Nephron (organoid): ENCODE measurements at regions not wholly inside any gene's neighbourhood (a gene's known extent, or its start where the extent isn't known, plus 50 kb on each side); places are given as distances from the start of the nearest gene placed in this dataset.

Source experiments
- H3K27ac Mint-ChIP-seq, 3 experiments: 2 replicates each; pipeline ENCODE4 v1.8.0; 2020; ENCODE audit warnings: mixed read lengths in 3 of 3, mild to moderate bottlenecking in 2 of 3, moderate library complexity in 1 of 3
- H3K27me3 Mint-ChIP-seq: 2 replicates; pipeline ENCODE4 v1.8.0; 2021; ENCODE audit warnings: low read depth, mild to moderate bottlenecking, moderate library complexity, mixed read lengths
- H3K36me3 Mint-ChIP-seq: 2 replicates; pipeline ENCODE4 v1.8.0; 2020; ENCODE audit warnings: low read depth, mixed read lengths
- H3K4me1 Mint-ChIP-seq: 2 replicates; pipeline ENCODE4 v1.8.0; 2020; ENCODE audit warnings: mixed read lengths
- H3K4me3 Mint-ChIP-seq, 3 experiments: 2 replicates each; pipeline ENCODE4 v1.8.0; 2020; ENCODE audit warnings: mild to moderate bottlenecking in 3 of 3, mixed read lengths in 3 of 3, moderate library complexity in 2 of 3
- H3K9me3 Mint-ChIP-seq: 2 replicates; pipeline ENCODE4 v1.8.0; 2020; ENCODE audit warnings: mixed read lengths
- CTCF ChIP-seq, 3 experiments: fragments of 200-600 bp; sonication (generic); IDR thresholded peaks; one replicate each; pipeline ENCODE4 v1.5.0; 2021; ENCODE audit warnings: antibody characterized with exemption in 3 of 3; ENCODE audit not compliant: unreplicated experiment in 3 of 3

GRCh38 chr6:22149096-22149495 lies 147.7 kb downstream of the PRL start:
- Mint-ChIP-seq H3K36me3 (peaks cover 12% of the 10 kb centered on the region), H3K4me3 (peak overlapping the region in 2 of 3 experiments; percentile 87), H3K27ac (peak overlapping the region; percentile 97 to 99 (median 98)), H3K27me3 (no peaks in the 10 kb centered on the region), H3K9me3 (no peaks in the 10 kb centered on the region), H3K4me1 (peaks cover 85% of the 10 kb centered on the region)
- TF ChIP-seq CTCF (IDR thresholded peaks at IDR 0.05; ENCODE audit: unreplicated experiment in 3 of 3): no peak

- H3K4me1 Mint-ChIP-seq: peaks cover 87% of the 10 kb centered on the region
Observed at GRCh38 chr6:22149501-22150367, 147.1 kb downstream of the PRL start.

GRCh38 chr6:22150368-22151035 lies 146.3 kb downstream of the PRL start:
- H3K36me3 Mint-ChIP-seq: peaks cover 8% of the 10 kb centered on the region
- no peaks in the 10 kb centered on the region for H3K9me3 Mint-ChIP-seq
- peak overlapping the region in 2 of 3 experiments; percentile 87 for H3K4me3 Mint-ChIP-seq
- H3K27ac Mint-ChIP-seq: peak overlapping the region; percentile 97 to 99 (median 98)
- H3K4me1 Mint-ChIP-seq: peaks cover 82% of the 10 kb centered on the region
- no peak for TF ChIP-seq CTCF (IDR thresholded peaks at IDR 0.05; ENCODE audit: unreplicated experiment in 3 of 3)
- H3K27me3 Mint-ChIP-seq: no peaks in the 10 kb centered on the region

More at GRCh38 chr6:22149501-22150367, 147.1 kb downstream of the PRL start:
- H3K4me3 Mint-ChIP-seq: peak overlapping the region; percentile 39 to 87 (median 87)
- H3K36me3 Mint-ChIP-seq: peaks cover 9% of the 10 kb centered on the region
- peak overlapping the region; percentile 97 to 99 (median 98) for H3K27ac Mint-ChIP-seq
- H3K27me3 Mint-ChIP-seq: no peaks in the 10 kb centered on the region
- no peak for TF ChIP-seq CTCF (IDR thresholded peaks at IDR 0.05; ENCODE audit: unreplicated experiment in 3 of 3)
- no peaks in the 10 kb centered on the region for H3K9me3 Mint-ChIP-seq

GRCh38 chr6:22151892-22152291 lies 144.9 kb downstream of the PRL start:
- no peak overlapping the region for H3K4me3 Mint-ChIP-seq
- no peak for TF ChIP-seq CTCF (IDR thresholded peaks at IDR 0.05; ENCODE audit: unreplicated experiment in 3 of 3)
- peaks cover 71% of the 10 kb centered on the region for H3K4me1 Mint-ChIP-seq
- no peaks in the 10 kb centered on the region for H3K27me3 Mint-ChIP-seq
- H3K9me3 Mint-ChIP-seq: no peaks in the 10 kb centered on the region
- peak overlapping the region; percentile 37 to 61 (median 54) for H3K27ac Mint-ChIP-seq
- H3K36me3 Mint-ChIP-seq: peaks cover 12% of the 10 kb centered on the region

- H3K27ac Mint-ChIP-seq: peak overlapping the region in 2 of 3 experiments; percentile 54 to 61
Observed at GRCh38 chr6:22152841-22153240, 144.0 kb downstream of the PRL start.

More at GRCh38 chr6:22152841-22153240, 144.0 kb downstream of the PRL start:
- Mint-ChIP-seq H3K27me3 (no peaks in the 10 kb centered on the region), H3K9me3 (no peaks in the 10 kb centered on the region), H3K4me1 (peaks cover 61% of the 10 kb centered on the region), H3K4me3 (no peak overlapping the region), H3K36me3 (peaks cover 12% of the 10 kb centered on the region)
- TF ChIP-seq CTCF (IDR thresholded peaks at IDR 0.05; ENCODE audit: unreplicated experiment in 3 of 3): no peak
